Heart left ventricle (tissue), 13 donors: ENCODE measurements at regions not wholly inside any gene's neighbourhood (a gene's known extent, or its start where the extent isn't known, plus 50 kb on each side); places are given as distances from the start of the nearest gene placed in this dataset.

ENCODE experiments used
- CTCF ChIP-seq, 12 donors: fragments of 200-600 bp; sonication (generic) in 4 of 12; IDR thresholded peaks; one replicate each; pipeline versions ENCODE4 v1.5.0 to v1.8.0; 2018 to 2022; ENCODE audit warnings: antibody characterized with exemption in 12 of 12, mild to moderate bottlenecking in 5 of 12
- POLR2A ChIP-seq, 2 donors: fragments of 450-650 bp; IDR thresholded peaks; one replicate each; pipeline ENCODE4 v1.6.1; 2017; ENCODE audit warnings: antibody characterized with exemption in 2 of 2, mild to moderate bottlenecking in 2 of 2, moderate library complexity in 2 of 2
- donor health status: ischemic (EF 13 %, LVEDD 7.1; RV severe dilation, severe dysfunction).
- donor health status: DM: no; HTN: yes; CAD: no.
- donor health status: DM: no; HTN: no; CAD: no.
- donor health status: ischemic (EF 25% LVEDD 6.9; RV normal size, moderate dysfunction).
- donor health status: ischemic (EF 25% LVEDD 5.7; RV mildly dilated, moderate dysfunction).
- donor health status: ischemic (EF 35%, LVEDD 5.7; RV mildly dilated, moderate dysfunction).
- donor health status: nonischemic (EF 11% LVEDD 7.7; RV severe dilation, severe dysfunction).
- donor health status: DM: yes; HTN: yes; CAD: no.
- donor health status: PGD.
- donor health status: ischemic (EF 29% LVEDD 5.4; RV normal size, mild dysfunction).
- donor health status: nonischemic (EF 23%, LVEDD 6.1; RV moderate dilation, normal function).

GRCh38 chr9:95679874-95680273 lies 163.1 kb upstream of the PTCH1 start:
- no peak for TF ChIP-seq CTCF (IDR thresholded peaks at IDR 0.05)
- TF ChIP-seq POLR2A (IDR thresholded peaks at IDR 0.05) = no peak
